ENCODE measurements at regions not wholly inside any gene's neighbourhood (a gene's known extent, or its start where the extent isn't known, plus 50 kb on each side); places are given as distances from the start of the nearest gene placed in this dataset.

DNA sequence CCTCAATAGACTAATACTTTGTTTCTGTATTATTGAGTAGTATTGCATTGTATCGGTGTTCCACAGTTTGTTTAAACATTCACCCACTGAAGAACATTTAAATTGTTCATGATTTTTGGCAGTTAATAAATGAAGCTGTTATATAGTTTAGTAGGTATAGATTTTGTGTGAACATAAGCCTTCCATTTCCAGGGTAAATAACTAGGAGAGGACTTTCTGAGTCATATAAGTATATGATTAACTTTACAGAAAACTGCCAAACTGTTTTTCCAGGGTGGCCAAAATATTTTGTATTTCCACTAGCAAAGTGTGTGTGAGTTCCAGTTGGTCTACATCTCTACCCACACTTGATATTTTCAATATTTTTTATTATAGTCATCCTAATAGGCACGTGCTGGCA lies 70.0 kb upstream of the MLIP start:
- H3K27me3 ChIP-seq (ENCODE audit: control insufficient read depth, insufficient read depth, low read length) = no peaks in the 10 kb centered on the region
- H3K4me3 ChIP-seq (ENCODE audit: low read length) = no peak overlapping the region
- ATAC-seq = no peak
- Mint-ChIP-seq H3K9me3 (peaks cover 2 to 4% of the 10 kb centered on the region in 2 donors), H3K27me3 (ENCODE audit: low read depth in 2 of 2) (no peaks in the 10 kb centered on the region), H3K27ac (no peak overlapping the region), H3K4me1 (no peaks in the 10 kb centered on the region), H3K36me3 (no peaks in the 10 kb centered on the region), H3K4me3 (no peak overlapping the region)
- H3K27ac ChIP-seq (ENCODE audit: low read length) = no peak overlapping the region
- no peak for DNase-seq
- no peak for TF ChIP-seq CTCF (IDR thresholded peaks at IDR 0.05)
- no peaks in the 10 kb centered on the region for H3K4me1 ChIP-seq (ENCODE audit: control insufficient read depth, insufficient read depth, low read length)
- no peaks in the 10 kb centered on the region for H3K9me3 ChIP-seq (ENCODE audit: control insufficient read depth, insufficient read depth, low read length)
- no peaks in the 10 kb centered on the region for H3K36me3 ChIP-seq (ENCODE audit: control insufficient read depth, insufficient read depth, low read length)
- intact Hi-C loops (cut with micrococcal nuclease) = no loop called here
- 60% methylated on average over 1 of the region's 2 CpGs for WGBS (ENCODE audit: insufficient coverage)

GRCh38 chr6:54043360-54043759 lies 67.9 kb upstream of the MLIP start:
- Mint-ChIP-seq H3K36me3 (no peaks in the 10 kb centered on the region), H3K27me3 (ENCODE audit: low read depth in 2 of 2) (no peaks in the 10 kb centered on the region), H3K4me3 (no peak overlapping the region), H3K9me3 (peaks cover 2% of the 10 kb centered on the region in 2 donors), H3K27ac (no peak overlapping the region), H3K4me1 (no peaks in the 10 kb centered on the region)
- intact Hi-C loops (cut with micrococcal nuclease) = no loop called here
- Histone ChIP-seq H3K36me3 (ENCODE audit: control insufficient read depth, insufficient read depth, low read length) (no peaks in the 10 kb centered on the region), H3K9me3 (ENCODE audit: control insufficient read depth, insufficient read depth, low read length) (no peaks in the 10 kb centered on the region), H3K27me3 (ENCODE audit: control insufficient read depth, insufficient read depth, low read length) (no peaks in the 10 kb centered on the region), H3K4me1 (ENCODE audit: control insufficient read depth, insufficient read depth, low read length) (no peaks in the 10 kb centered on the region), H3K27ac (ENCODE audit: low read length) (no peak overlapping the region), H3K4me3 (ENCODE audit: low read length) (no peak overlapping the region)
- no peak for DNase-seq
- WGBS (ENCODE audit: insufficient coverage) = 71% methylated on average over 3 of the region's 3 CpGs
- TF ChIP-seq CTCF (IDR thresholded peaks at IDR 0.05) = no peak
- ATAC-seq = no peak

DNA sequence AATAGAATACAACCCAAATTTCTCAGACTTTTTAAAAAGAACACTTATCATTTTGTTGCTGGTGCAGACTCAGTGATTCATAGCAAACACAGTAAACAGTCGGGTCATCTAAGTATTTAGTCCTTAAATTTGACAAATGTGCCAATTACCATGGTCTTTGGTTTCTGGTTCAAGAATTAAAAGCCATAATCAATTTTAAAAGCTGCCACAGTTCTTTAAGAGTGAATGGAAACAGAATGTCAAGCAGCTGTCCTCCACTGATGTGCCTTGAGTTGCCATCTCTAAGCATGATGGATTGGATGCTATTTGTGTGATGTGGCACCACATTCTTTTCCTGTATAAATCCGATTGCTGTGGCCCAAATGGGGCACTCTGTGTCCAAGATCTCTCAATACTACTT lies 67.2 kb upstream of the MLIP start:
- Histone ChIP-seq H3K9me3 (ENCODE audit: control insufficient read depth, insufficient read depth, low read length) (no peaks in the 10 kb centered on the region), H3K27me3 (ENCODE audit: control insufficient read depth, insufficient read depth, low read length) (no peaks in the 10 kb centered on the region), H3K4me3 (ENCODE audit: low read length) (no peak overlapping the region), H3K27ac (ENCODE audit: low read length) (no peak overlapping the region), H3K4me1 (ENCODE audit: control insufficient read depth, insufficient read depth, low read length) (no peaks in the 10 kb centered on the region), H3K36me3 (ENCODE audit: control insufficient read depth, insufficient read depth, low read length) (no peaks in the 10 kb centered on the region)
- WGBS (ENCODE audit: insufficient coverage) = 79% methylated on average over 1 of the region's 2 CpGs
- Mint-ChIP-seq H3K27ac (no peak overlapping the region), H3K4me3 (no peak overlapping the region), H3K27me3 (ENCODE audit: low read depth in 2 of 2) (no peaks in the 10 kb centered on the region), H3K9me3 (peaks cover 2% of the 10 kb centered on the region in 2 donors), H3K4me1 (no peaks in the 10 kb centered on the region), H3K36me3 (no peaks in the 10 kb centered on the region)
- intact Hi-C loops (cut with micrococcal nuclease) = no loop called here
- no peak for TF ChIP-seq CTCF (IDR thresholded peaks at IDR 0.05)
- ATAC-seq (no peak), DNase-seq (no peak)

- DNase-seq = no peak
- ATAC-seq = no peak
- Mint-ChIP-seq H3K4me1 (no peaks in the 10 kb centered on the region), H3K4me3 (no peak overlapping the region), H3K9me3 (no peaks in the 10 kb centered on the region), H3K27ac (no peak overlapping the region), H3K36me3 (no peaks in the 10 kb centered on the region), H3K27me3 (ENCODE audit: low read depth in 2 of 2) (no peaks in the 10 kb centered on the region)
- no peak for TF ChIP-seq CTCF (IDR thresholded peaks at IDR 0.05)
- Histone ChIP-seq H3K27me3 (ENCODE audit: control insufficient read depth, insufficient read depth, low read length) (no peaks in the 10 kb centered on the region), H3K4me1 (ENCODE audit: control insufficient read depth, insufficient read depth, low read length) (no peaks in the 10 kb centered on the region), H3K36me3 (ENCODE audit: control insufficient read depth, insufficient read depth, low read length) (no peaks in the 10 kb centered on the region), H3K9me3 (ENCODE audit: control insufficient read depth, insufficient read depth, low read length) (no peaks in the 10 kb centered on the region), H3K4me3 (ENCODE audit: low read length) (no peak overlapping the region), H3K27ac (ENCODE audit: low read length) (no peak overlapping the region)
- intact Hi-C loops (cut with micrococcal nuclease) = no loop called here
Measured at GRCh38 chr6:54048782-54049181, 62.5 kb upstream of the MLIP start.

Measured in natural killer cell (primary cell).